GM18870 (cell line): ENCODE measurements at regions not wholly inside any gene's neighbourhood (a gene's known extent, or its start where the extent isn't known, plus 50 kb on each side); places are given as distances from the start of the nearest gene placed in this dataset.
"Not testable (repeated sequence)": the region's sequence is repeated elsewhere in the genome, so short reads cannot be mapped to it uniquely, and the experiment has no call there.

Experiments used
- ATAC-seq: cut with Tn5 transposase; IDR thresholded peaks from one replicate; pipeline ENCODE4 v1.9.1; 2021; ENCODE audit warnings: moderate library complexity; ENCODE audit not compliant: unreplicated experiment

DNA sequence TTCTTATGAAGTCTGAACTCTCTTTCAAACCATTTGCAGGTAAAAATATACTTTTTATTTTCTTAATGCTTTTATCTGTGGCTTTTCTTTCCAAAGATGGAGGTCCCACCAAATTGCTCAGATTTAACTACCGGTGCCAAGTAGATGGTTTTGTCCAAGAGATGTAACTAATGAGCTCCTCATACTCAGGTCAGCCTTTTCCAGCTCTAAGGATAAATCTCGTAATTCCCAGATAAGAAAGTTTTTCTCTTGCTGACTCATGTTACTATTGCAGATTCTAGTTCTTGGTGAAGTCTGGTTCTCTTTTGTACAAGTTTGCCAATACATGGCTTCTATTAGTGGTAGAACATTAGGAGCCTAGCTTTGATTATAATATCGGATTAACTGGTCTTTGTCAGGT, 550.8 kb upstream of the ZNF804A start:
- no peak for ATAC-seq

DNA sequence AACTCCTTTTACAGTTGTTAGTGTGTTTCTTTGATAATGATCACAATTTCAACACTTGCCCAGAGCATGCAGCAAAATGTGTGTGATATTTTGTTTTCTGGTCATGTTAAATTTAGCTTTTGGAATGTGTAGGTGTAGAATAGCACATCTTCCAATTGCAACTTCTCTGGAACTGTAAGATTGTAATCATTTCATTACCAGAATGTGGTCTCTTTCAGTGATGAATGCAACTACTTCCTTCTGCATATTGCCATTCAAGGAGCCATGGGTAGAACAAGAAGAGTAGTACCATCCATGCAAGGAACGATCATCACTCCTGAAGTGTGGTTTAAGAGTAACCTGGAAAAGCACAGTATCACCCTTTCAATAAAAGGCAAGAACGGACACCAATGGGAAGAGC, 548.8 kb upstream of the ZNF804A start:
- ATAC-seq: no peak

DNA sequence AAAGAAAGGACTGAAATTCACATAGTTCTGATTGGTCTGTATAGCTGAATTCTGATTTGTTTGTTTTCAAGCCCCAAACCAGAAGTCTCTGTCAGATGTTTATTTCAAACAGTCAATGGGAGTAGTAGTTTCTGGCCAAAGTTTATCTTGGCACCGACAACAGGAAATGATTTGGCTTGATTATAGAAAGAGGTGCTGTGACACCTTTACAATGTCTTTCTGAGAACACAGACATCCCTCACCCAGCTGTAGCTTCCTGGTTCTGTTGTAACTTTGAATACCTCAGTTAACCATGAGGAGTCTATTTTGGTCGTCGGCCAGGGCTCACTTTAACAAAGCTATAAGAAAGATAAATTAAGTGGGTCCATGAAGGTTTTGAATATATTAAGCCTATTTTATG, 545.0 kb upstream of the ZNF804A start:
- ATAC-seq: no peak

DNA sequence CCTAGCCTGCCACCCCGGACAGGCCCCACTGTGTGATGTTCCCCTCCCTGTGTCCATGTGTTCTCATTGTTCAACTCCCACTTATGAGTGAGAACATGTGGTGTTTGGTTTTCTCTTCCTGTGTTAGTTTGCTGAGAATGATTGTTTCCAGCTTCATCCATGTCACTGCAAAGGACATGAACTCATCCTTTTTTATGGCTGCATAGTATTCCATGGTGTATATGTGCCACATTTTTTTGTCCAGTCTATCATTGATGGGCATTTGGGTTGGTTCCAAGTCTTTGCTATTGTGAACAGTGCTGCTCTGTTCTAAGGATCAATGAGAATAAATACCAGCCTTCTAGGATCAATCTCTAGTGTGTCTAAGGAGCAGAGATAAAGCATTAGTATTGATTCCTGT, 543.9 kb upstream of the ZNF804A start:
- not testable (repeated sequence) for ATAC-seq

DNA sequence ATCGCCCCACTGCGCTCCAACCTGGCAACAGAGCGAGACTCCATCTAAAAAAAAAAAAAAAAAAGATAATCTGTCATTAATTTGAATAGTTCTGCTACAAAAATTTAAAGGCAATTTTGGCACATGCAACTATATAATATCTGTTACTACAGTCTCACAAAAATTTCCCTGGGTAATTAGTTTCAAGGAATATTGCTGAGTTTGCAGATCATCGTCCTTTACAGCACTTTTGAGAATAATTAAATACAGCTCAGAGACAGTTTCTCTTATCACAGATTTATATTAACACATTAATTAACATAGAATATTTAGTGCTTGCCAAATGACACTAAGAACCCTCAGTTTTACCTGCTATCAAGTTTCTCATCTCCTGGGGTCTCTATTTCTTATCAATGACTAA, 540.4 kb upstream of the ZNF804A start:
- ATAC-seq: no peak

DNA sequence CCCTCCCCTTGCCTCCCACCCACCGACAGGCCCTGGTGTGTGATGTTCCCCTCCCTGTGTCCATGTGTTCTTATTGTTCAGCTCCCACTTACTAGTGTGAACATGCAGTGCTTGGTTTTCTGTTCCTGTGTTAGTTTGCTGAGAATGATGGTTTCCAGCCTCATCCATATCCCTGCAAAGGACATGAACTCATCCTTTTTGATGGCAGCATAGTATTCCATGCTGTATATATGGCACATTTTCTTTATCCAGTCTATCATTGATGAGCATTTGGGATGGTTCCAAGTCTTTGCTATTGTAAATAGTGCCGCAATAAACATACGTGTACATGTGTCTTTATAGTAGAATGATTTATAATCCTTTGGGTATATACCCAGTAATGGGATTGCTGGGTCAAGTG, 538.1 kb upstream of the ZNF804A start:
- not testable (repeated sequence) for ATAC-seq

DNA sequence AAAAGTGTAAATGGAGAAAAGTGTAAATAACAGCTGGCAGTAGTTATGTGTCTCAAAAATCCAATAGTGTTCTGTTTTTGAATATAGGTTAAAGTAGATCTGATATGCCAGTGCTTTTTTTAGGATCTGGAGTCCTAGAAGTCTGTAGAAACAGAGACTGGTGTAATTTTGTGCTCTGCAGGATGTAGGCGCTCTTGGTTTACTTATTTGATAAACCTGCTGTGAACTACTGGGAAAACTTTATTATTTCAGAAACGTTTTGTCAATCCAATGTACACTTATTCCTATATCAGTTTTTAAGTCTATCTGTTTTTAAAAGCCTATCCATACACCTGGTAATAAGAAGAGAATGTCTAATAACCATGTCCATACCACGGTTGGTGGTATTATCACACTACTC, 530.8 kb upstream of the ZNF804A start:
- no peak for ATAC-seq

DNA sequence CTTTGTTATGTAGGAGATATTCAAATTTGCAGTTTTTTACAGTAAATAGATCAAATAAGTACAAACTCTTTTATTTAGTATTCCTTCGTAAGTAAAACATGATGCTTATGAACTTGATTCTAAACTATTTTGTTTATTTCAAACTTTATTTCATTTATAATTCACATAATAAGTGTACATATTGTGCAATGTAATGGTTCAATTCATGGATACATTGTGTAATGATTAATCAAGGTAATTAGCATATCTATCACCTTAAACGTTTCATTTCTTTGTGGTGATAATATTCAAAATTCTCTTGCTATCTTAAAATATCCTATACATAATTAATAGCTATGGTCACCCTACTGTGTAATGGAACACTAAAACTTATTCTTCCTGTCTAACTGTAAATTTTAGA, 525.9 kb upstream of the ZNF804A start:
- no peak for ATAC-seq

DNA sequence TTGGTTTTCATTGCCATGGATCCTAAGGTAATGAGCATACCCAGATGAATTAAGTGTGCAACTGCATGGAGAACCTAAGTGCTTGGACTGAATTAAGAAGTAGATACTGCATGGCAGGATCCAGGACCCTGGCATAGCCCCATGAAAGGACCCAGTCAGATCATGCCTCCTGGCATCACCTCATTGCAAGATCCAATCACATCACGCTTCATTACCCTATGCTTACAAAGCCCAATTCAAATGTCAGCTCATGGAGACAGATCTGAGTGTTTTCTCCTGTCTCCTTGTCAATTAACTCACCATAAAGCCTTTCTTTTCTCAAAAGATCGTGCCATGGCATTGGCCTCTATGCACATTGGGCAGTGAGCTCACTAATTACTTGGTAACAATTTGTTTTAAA, 519.8 kb upstream of the ZNF804A start:
- ATAC-seq: no peak

DNA sequence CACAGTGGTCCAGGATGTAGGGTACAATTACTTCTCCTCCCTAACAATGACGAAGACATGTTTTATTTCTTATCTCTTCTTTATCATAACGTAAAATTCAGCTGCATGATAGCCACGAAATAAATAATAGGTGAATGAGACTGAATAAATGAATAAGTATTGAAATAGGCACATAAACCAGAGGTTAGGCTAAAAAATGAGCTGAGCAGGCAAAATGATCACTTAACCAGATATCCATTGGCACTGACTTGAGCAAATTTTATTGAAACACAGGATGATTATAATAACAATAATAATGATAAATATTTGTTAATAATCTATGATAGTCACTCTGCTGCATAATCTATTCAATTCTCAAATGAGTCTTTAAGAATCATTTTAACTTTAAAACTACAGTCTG, 506.9 kb upstream of the ZNF804A start:
- ATAC-seq: no peak

DNA sequence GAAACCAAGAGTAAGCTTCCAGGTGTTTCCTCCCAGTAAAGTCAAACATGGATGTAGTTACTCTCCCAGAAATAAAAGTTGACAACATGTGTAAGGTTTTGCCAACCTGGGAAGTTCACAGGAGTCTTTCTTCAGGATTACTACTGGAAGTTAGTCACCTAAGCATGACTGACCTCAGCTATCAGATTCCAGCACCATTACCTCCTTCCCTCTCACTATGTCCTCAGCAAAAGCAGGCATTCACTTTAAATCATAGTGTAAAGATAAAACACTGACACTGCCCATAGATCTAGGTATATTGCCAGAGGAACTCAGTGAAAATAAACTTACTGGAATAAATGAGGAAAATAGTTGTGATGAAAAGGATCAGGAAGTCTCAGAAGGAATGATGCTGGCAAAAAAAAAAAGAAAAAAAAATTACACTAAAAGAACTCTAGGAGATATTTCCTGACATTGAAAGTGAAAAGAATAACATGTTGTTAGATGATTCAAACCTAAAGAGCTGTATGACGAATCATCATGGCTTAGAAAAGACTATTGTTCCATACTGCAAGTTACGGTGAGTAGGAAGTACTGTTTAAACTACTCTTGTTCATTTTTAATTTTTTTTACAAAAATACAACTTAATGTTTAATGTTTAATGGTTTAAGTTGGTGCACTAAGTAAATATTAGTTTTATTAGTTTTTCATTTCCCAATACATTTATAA, 484.5 kb upstream of the ZNF804A start:
- ATAC-seq: peak; percentile 79

DNA sequence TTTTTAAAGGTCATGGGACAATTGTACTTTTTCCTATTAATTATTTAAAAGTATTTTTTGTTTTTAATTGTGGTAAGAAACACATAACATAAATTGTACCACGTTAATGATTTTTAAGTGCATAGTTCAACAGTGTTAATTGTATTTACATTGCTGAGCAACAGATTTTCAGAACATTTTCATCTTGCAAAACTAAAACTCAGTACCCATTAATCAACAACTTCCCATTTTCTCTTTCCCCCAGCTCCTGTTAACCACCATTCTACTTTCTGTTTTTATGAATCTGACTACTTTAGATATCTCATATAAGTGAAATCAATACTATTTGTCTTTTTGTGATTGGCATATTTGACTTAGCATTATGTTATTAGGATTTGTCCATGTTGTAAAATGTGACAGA, 483.9 kb upstream of the ZNF804A start:
- ATAC-seq: peak; percentile 39

DNA sequence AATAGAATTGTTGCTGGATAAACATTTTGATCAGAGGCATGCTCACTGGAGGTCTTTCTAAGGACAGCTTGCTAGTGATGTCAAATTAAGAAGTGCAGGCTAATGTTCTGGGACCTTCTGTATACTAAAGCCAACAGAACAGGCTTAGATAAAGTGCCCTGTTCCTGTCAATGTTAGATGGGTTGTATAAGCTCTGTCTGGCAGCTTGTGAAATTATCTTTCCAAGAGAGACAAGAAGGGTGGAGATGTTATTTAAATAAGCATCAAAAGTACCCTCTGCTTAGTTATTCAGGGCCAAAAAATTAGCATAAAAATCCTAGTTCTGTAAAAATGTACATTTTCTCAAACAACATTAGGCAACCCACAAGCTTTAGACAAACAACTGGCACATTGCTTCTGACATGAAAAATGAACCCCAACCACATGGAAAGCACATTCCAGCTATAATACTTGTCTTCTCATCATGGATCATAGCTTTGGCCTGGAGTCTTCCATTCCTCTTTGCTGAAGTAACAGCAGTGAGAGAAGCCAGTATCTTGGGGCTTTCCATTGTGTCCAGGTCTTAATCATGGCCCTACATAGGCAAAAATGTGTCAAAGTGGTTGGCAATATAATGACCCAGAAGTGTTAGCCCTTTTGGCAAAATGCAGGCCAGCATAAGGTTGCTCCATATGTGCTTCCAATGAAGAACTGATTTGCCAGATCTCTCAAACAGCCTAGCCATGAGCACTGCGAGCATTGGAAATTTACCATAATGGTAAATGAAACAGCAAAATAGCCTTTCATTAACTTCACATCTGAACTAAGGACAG, 478.1 kb upstream of the ZNF804A start:
- no peak for ATAC-seq

DNA sequence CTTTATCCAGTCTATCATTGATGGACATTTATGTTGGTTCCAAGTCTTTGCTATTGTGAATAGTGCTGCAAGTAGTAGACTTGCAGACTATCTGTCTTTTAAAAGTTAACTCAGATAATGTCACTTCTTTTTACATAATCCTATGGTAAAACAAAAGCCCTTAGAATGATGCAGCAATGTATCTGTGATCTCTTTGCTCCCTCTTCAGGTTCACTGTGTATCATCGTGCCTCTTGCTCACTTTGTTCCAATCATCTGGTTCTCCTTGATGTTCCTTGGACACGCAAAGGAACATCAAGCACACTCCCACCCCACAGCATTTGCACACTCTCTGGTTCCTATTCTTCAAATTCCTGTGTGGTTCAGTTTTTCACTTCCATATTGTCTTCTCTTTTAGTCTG, 472.5 kb upstream of the ZNF804A start:
- no peak for ATAC-seq

DNA sequence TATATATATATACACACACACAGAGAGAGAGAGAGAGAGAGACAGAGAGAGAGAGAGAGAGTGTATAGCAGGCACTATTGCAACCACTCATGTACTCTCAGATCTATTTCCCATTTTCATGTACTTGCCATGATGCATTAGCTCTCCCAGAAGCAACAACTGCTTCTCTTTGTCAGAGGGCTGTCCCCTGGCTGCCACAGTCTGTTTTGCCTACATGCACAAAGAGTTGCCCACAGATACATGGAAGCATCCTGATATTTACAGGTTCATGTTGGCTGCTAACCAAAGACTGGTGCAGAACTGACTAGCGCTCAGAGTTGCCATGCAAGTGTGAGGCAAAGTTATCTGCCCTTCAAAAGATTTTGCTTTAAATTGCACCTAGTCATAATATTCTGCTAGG, 469.3 kb upstream of the ZNF804A start:
- ATAC-seq: no peak

DNA sequence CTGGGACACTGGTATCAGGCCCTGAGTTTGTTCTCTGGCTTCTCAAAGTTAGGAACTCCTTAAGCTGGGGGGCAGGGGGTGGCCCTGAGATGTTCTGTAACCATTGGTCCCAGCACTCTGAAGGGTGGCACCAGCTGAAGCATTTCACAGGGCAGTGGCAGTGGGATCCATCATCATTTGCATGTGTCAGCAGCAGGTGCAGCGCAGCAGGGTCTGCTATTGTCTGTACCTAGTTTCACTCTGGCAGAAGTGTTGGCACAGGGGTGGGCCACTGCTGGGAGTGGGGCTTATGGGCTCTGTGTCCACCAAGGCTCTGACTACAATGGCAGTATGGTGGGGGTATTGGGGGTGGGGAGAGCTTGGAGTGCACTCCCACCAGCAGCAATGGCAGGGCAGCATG, 460.4 kb upstream of the ZNF804A start:
- ATAC-seq: no peak

DNA sequence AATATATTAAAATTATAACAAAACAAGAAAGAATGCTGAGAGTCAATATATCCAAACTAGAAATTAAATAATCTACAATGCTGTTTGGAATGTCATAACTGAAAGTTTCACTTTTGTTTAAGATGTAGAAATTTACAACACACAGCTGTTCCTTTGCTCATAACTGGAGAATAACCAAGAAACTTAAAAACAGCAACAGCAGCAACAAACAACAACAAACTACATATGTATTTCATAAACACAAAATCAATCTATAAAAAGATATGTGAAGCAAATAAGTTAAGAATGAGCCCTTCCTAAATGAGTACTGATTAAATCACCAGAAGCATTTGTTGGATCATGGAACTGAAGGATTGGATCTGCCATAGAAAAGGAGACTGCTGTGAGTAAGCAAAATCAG, 456.5 kb upstream of the ZNF804A start:
- no peak for ATAC-seq

DNA sequence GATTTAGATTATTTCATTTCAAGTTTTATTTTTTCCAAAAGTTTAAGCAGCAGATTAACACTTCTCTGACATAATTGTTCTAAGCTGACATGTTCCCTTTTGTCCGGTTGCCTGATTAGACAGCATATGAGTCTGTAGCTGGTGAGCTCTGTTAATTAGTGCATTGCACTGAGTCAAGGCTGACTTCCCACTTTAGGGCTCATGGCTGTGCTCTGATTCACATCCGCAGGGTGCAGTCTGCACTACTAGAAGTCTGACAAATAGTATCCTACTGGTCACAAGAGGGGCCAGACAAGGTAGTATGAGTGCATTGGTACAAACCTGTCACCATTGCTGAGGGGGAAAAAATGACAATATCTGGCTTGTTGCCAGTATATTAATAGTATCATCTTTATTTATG, 443.9 kb upstream of the ZNF804A start:
- ATAC-seq: no peak

DNA sequence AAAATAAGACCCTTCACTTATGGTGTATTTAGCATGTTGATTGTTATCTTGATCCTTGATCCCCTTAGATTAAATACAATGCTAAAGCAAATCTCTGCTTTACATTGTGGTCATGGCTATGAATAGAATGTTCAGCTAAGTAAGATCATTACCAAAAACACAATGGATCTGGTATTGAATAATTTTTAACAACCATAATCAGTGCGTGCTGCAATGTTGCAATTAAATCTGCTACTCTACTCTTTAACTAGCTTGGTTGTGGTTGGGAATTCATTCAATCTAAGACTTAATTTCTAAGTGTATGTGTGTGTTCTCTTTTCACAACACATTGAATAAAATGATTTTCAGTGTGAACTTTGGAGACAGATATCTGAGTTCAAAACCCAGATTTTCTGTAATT, 442.5 kb upstream of the ZNF804A start:
- no peak for ATAC-seq

DNA sequence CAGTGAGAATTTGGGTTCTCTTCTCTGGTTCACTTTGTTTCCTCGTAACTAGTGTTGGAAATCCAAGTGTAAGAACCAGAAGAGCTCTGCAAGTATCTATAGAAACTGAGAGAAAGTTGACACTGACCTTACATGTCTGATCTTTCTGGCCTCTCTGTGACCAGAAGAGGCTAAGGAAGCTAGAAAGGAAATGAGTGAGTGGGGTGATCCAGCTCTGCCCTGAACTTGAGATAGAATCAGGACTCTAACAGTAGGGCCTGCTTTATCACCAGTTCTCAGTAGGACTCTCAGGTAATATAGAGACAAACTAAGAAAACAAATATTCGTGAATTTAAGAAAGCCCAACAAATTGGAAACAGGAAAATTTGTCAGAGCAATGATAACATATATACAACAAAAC, 441.2 kb upstream of the ZNF804A start:
- no peak for ATAC-seq

DNA sequence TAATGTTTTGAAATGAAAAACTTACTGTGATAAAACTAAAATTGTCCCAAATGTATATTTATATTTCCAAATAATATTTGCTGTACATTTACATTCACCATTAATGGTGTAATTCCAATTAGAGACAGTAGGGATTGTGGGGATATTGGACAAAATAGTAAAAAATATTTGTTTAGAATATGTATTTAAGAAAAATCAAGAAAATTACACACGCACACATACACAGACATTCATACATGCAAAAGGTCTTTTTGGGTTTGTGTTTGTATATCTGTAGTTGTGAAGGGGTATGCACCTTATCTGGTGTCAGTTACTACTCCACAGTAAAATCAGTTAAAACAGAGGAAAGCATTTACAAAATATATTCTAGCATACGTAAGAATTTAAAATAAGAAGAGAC, 435.9 kb upstream of the ZNF804A start:
- ATAC-seq: no peak

DNA sequence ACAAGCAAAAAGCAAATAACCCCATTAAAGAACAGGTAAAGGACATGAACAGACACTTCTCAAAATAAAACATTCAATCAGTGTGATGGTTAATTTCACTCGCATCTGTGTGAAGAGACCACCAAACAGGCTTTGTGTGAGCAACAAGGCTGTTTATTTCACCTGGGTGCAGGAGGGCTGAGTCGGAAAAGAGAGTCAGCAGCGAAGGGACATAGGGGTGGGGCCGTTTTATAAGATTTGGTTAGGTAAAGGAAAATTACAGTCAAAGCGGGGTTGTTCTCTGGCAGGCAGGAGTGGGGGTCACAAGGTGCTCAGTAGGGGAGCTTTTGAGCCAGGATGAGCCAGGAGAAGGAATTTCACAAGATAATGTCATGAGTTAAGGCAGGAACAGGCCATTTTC, 429.5 kb upstream of the ZNF804A start:
- not testable (repeated sequence) for ATAC-seq

DNA sequence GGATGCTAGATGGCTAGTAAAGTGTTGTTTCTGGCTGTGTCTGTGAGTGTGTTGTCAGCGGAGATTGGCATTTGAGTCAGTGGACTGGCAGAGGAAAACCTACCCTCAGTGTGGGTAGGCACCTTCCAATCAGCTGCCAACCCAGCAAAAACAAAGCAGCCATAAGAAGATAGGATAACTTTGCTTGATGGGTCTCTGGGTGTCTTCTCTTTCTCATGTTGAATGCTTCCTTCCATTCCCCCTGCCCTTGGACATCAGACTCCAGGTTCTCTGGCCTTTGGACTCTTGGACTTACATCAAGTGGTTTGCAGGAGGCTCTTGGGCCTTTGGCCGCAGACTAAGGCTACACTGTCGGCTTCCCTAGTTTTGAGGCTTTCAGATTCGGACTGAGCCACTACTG, 429.0 kb upstream of the ZNF804A start:
- ATAC-seq: no peak
